ENCODE measurements at regions not wholly inside any gene's neighbourhood (a gene's known extent, or its start where the extent isn't known, plus 50 kb on each side); places are given as distances from the start of the nearest gene placed in this dataset.

- no peak for DNase-seq
Measured at GRCh38 chr18:22628795-22629510, 211.2 kb upstream of the CTAGE1 start.

DNA sequence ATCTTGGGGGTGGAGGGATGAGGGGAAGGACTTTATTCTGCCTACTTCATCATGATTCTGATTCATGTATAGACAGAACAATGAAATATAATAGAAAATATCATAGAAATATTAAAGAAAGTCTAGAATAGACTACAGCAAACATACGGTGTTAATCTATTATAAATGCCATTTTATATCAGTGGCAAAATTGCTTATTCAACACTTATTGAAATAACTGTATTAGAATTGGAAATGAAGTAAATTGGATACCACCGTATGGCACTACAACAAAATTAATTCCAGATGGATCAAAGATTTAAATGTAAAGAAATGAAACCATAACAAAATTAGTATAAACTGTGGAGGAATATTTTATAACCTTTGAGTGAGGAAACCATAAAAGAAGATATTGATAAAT lies 213.3 kb upstream of the CTAGE1 start:
- no peak for DNase-seq

GRCh38 chr18:22632191-22632590 lies 214.5 kb upstream of the CTAGE1 start:
- no peak for DNase-seq

DNA sequence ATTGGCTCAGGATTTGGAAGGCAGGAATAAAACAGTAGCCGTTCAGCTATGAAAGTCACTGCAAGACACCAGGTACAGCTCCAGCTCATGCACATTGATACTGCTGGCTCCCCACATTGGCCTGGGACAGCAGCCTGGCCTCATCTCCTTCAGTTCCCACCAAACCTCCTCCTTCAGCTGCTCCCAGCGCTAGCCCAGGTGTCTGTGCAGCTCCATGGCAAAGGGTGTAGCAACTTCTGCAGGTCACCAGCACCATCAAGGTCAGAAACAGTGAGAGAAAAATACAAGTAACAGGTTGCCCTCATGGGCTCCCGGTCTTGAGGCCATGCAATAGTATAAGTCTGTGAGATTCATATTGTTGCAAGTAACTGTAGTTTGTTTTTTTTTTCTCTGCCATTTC lies 216.7 kb upstream of the CTAGE1 start:
- no peak for DNase-seq

DNA sequence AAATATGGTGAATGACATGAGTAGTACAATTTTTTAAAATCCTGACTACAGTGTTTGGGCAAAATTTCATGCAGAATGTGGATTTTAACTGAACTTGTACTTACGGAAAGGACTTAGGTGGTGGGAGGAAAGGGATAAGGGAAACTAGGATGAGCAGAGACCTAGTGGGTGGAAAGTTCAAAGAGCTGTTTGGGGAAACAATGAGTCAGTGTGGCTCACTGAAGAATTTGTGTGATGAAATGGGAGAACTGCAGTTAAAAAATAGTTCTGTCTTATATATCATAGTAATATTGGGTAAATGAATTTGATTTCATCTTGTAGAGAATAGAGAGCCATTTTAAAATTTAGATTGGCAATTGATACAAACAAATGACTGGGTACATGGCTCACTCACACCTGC lies 220.1 kb upstream of the CTAGE1 start:
- no peak for DNase-seq

DNA sequence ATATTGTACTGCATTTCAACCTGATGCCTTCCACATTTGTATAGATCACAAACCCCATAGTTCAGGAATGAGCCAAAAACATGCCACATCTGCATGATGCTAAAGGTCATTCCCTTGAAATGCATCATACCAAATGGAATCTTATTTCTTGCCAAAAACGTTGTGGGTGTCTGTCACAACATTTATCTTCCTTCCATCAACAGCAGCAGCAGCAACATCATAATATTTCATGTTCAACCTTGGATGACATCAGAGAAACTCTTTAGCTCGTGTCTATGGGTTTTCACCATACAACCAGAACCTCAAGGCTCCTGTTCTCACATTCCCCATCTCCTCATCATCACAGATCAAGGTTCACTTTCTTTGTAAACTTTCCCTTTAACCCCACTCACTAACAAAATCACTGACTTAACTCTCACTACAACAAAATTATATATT lies 221.3 kb upstream of the CTAGE1 start:
- no peak for DNase-seq

DNA sequence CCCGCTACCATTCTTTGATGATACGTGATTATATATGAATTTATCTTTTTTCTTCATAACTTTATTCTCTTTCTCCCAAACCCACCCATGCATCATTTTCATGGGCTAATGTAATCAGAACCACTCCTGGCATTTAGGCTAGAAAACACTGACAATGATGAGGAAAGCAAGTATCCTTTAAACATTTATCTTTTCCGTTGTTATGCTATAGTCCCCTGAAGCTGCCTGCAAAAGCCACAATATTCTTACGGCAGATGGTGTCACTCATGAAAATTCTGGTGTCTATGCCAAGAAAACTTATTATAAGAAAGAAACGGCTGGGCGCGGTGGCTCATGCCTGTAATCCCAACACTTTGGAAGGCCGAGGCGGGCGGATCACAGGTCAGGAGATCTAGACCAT lies 221.8 kb upstream of the CTAGE1 start:
- no peak for DNase-seq

GRCh38 chr18:22640281-22640842 lies 222.6 kb upstream of the CTAGE1 start:
- DNase-seq: no peak

DNA sequence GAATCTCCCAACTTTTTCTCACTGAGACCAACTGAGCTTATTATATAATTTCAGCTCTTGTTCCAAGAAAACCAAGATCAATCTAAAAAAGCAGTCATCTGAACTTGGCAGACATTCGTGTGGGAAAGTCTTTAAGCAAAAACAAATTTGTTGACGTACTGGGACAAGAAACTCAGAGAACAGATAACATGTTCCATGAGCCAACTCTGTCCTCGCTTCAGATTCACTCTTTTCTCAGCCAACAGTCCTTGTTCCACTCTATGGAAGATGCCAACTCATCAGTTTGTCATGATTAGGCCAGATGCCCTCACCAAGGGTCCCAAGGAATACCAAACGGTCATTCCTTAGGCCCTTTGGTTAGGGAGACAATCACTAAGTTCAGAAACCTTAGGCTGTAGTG lies 224.2 kb upstream of the CTAGE1 start:
- no peak for DNase-seq

- DNase-seq: no peak
Measured at GRCh38 chr18:22643731-22644130, 226.0 kb upstream of the CTAGE1 start.

DNA sequence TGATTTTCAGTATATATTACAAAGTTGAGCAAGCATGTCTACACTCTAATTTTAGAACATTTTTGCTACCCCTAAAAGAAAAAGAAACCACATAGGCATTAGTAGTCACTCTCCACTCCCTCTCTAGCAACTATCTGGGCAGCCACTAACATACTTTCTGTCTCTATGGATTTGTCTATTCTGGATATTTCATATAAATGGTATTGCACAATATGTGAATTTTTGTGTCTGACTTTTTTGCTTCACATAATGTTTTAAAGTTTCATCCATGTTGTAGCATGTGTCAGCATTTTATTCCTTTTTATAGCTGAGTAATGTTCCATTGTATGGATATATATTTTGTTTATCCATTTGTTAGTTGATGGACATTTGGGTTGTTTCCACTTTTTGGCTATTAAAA lies 232.5 kb upstream of the CTAGE1 start:
- no peak for DNase-seq

GRCh38 chr18:22657619-22658018 lies 239.9 kb upstream of the CTAGE1 start:
- no peak for DNase-seq

DNA sequence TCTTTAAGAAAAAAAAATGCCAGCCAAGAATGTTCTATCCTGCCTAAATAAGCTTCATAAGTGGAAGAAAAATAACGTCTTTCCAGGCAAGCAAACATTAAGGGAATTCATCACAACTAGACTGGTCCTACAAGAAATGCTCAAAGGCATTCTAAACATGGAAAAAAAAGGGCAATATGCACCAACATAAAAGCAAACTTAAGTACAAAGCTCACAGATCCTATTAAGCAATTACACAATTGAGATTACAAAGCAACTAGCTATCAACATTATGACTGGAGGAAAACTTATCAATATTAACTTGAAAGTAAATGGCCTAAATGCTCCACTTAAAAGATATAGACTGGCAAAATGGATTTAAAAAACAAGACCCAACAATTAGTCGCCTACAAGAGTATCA lies 240.6 kb upstream of the CTAGE1 start:
- no peak for DNase-seq

DNA sequence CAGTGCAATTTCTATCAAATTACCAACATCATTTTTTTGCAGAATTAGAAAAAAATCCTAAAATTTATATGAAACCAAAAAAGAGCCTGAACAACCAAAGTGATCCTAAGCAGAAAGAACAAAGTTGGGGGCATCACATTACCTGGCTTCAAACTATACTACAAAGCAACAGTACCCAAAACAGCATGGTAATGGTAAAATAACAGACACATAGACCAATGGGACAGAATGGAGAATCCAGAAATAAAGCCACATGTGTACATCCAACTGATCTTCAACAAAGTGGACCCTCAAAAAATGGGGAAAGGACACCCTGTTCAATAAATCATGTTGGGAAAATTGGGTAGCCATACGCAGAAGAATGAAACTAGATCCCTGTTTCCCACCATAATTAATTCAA lies 245.7 kb upstream of the CTAGE1 start:
- no peak for DNase-seq

DNA sequence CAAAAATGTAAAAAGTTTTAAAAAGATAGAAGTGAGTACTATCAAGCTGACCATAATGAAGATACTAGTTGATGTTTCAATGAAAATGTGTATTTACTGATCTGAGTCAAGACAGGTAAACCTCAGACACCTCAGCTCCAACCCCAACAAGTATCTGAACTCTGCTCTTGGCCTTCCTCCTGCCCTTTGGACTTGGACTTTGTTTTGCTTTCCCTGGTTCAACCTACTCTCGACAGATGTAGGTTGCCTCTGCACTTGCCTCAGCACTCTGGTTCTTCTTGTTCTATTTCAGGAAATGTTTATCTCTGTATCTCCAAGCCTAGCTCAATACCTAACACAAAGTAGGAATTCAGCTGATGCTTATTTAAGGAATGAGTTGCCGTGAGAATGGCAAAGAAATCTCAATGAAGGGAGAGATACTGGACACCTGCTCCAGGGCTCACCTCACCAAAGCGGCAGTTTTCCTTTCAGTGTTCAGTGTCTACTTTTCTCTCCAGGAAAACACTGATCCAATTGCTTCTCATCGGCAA lies 248.8 kb upstream of the CTAGE1 start:
- DNase-seq: no peak

GRCh38 chr18:22667156-22667555 lies 249.4 kb upstream of the CTAGE1 start:
- DNase-seq: no peak

GRCh38 chr18:22667616-22668422 lies 250.1 kb upstream of the CTAGE1 start:
- no peak for DNase-seq

- DNase-seq: no peak
Measured at GRCh38 chr18:22668496-22668895, 250.8 kb upstream of the CTAGE1 start.

- no peak for DNase-seq
Measured at GRCh38 chr18:22670914-22671313, 253.2 kb upstream of the CTAGE1 start.

DNA sequence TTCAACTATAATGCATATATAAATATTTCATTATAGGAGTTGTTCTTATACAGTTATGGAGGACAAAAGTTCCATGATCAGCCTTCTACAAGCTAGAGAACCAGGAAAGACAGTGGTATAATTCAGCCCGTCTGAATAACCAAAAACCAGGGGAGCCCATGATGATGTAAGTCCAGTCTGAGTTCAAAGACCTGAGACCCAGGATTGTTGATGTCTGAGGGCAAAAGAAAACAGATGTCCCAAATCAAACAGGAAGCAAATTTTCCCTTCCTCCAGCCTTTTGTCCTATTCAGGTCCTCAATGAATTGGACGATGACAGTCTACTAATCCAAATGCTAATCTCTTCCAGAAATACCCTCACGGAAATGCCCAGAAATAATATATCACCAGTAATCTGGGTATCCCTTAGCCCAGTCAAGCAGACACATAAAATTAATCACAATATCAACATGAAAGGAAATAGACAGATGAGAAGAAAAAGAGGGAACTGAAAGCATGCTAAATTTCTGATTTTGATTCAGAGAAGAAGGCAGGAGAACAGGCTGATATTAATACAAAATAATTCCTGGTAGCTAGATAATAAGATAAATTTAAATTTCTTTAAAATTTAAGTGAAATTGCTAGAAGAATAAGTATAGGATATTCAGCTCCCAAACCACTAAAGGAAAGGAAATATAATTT lies 255.6 kb upstream of the CTAGE1 start:
- no peak for DNase-seq

DNA sequence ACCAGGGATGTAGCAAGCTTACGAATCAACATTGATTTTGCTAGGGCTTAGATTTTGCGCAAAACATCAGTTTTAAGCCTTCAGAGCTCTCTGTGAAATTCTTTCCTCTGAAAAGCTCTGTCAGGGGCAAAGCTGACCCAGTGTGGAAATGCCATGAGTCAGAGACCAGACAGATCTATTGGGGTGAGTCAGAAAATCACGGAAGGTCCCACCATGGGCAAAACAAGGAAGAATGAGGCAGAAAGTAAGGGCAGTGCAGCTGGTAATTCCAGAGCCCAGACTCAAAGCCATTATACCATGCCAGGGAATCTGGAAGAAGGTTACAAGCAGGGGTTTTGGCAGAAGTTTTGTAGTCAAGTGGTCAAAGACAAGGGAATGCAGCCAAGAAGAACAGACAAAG lies 256.6 kb upstream of the CTAGE1 start:
- no peak for DNase-seq

DNA sequence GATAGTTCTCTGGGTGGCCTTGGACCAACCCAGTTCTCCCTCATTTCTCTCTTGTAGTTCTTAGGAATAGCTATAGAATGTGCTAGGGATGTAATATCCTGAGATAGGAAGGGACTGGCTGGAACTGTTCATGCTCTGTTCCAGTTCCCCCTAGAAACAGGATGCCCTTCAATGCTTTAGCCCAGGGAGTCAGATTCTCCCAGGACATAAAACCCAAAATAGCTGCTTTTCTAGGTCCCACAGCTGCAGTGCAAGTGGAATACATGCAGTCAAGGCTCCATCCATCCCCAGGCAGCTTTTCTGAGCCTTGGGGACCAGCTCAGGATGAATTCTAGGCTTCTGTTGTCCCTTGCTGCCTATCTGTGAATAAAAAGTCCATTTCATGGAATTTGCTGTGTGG lies 257.3 kb upstream of the CTAGE1 start:
- no peak for DNase-seq

DNA sequence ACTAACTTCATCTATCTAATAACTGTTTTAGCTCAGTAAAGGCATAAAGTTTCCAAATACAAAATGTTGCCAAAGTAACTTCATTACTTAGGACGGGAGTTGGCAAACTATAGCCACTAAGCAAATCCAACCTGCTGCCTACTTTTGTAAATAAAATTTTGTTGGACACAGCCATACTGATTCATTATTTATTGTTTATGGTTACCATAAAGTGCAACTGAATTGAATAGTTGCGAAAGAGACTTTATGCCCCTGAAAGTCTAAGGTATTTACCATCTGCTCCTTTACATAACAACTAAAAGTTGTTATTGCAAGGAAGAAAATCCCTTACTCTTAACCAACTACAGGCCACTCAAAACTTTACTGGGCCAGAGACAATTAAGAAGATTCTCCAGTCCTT lies 256.7 kb upstream of the RBBP8 start:
- DNase-seq: no peak
